Activated naive CD4-positive, alpha-beta T cell treated with anti-CD3 and anti-CD28 coated beads, Interleukin-2, amount 50 U/mL, for 24 hours (primary cell): ENCODE measurements at regions not wholly inside any gene's neighbourhood (a gene's known extent, or its start where the extent isn't known, plus 50 kb on each side); places are given as distances from the start of the nearest gene placed in this dataset.

Experiments
- H3K27ac Mint-ChIP-seq: one replicate; pipeline ENCODE4 v1.8.0; 2021; ENCODE audit warnings: mild to moderate bottlenecking, mixed read lengths
- H3K27me3 Mint-ChIP-seq: one replicate; pipeline ENCODE4 v1.8.0; 2021; ENCODE audit warnings: mixed read lengths
- H3K36me3 Mint-ChIP-seq: one replicate; pipeline ENCODE4 v1.8.0; 2021; ENCODE audit warnings: mixed read lengths
- H3K4me1 Mint-ChIP-seq: one replicate; pipeline ENCODE4 v1.8.0; 2021; ENCODE audit warnings: mixed read lengths
- H3K4me3 Mint-ChIP-seq: one replicate; pipeline ENCODE4 v1.8.0; 2021; ENCODE audit warnings: mild to moderate bottlenecking, mixed read lengths
- H3K9me3 Mint-ChIP-seq: one replicate; pipeline ENCODE4 v1.8.0; 2021; ENCODE audit warnings: mixed read lengths

- Mint-ChIP-seq H3K4me1 (no peaks in the 10 kb centered on the region), H3K4me3 (no peak overlapping the region), H3K9me3 (no peaks in the 10 kb centered on the region), H3K27ac (no peak overlapping the region), H3K27me3 (peaks cover 11% of the 10 kb centered on the region), H3K36me3 (no peaks in the 10 kb centered on the region)
These were observed 133.2 kb upstream of the FAM20A start for GRCh38 chr17:68734187-68734900.

GRCh38 chr17:68733241-68734176 lies 132.3 kb upstream of the FAM20A start:
- H3K4me3 Mint-ChIP-seq = no peak overlapping the region
- no peak overlapping the region for H3K27ac Mint-ChIP-seq
- H3K36me3 Mint-ChIP-seq = no peaks in the 10 kb centered on the region
- peaks cover 15% of the 10 kb centered on the region for H3K27me3 Mint-ChIP-seq
- H3K9me3 Mint-ChIP-seq = no peaks in the 10 kb centered on the region
- H3K4me1 Mint-ChIP-seq = no peaks in the 10 kb centered on the region

- Mint-ChIP-seq H3K27me3 (peaks cover 13% of the 10 kb centered on the region), H3K27ac (no peak overlapping the region), H3K4me1 (no peaks in the 10 kb centered on the region), H3K36me3 (no peaks in the 10 kb centered on the region), H3K4me3 (no peak overlapping the region), H3K9me3 (no peaks in the 10 kb centered on the region)
These were observed 131.2 kb upstream of the FAM20A start for GRCh38 chr17:68732301-68732749.

- Mint-ChIP-seq H3K27ac (no peak overlapping the region), H3K4me3 (no peak overlapping the region), H3K27me3 (peaks cover 15% of the 10 kb centered on the region), H3K9me3 (no peaks in the 10 kb centered on the region), H3K36me3 (no peaks in the 10 kb centered on the region), H3K4me1 (no peaks in the 10 kb centered on the region)
These were observed 130.3 kb upstream of the FAM20A start for GRCh38 chr17:68731465-68731864.

GRCh38 chr17:68719431-68719830 lies 118.3 kb upstream of the FAM20A start:
- no peaks in the 10 kb centered on the region for H3K9me3 Mint-ChIP-seq
- H3K36me3 Mint-ChIP-seq = no peaks in the 10 kb centered on the region
- no peaks in the 10 kb centered on the region for H3K4me1 Mint-ChIP-seq
- peaks cover 14% of the 10 kb centered on the region for H3K27me3 Mint-ChIP-seq
- H3K27ac Mint-ChIP-seq = no peak overlapping the region
- H3K4me3 Mint-ChIP-seq = no peak overlapping the region

- Mint-ChIP-seq H3K27ac (no peak overlapping the region), H3K9me3 (no peaks in the 10 kb centered on the region), H3K4me1 (no peaks in the 10 kb centered on the region), H3K4me3 (no peak overlapping the region), H3K36me3 (no peaks in the 10 kb centered on the region), H3K27me3 (peaks cover 14% of the 10 kb centered on the region)
These were observed 117.8 kb upstream of the FAM20A start for GRCh38 chr17:68718926-68719325.

- H3K4me3 Mint-ChIP-seq = no peak overlapping the region
- peaks cover 14% of the 10 kb centered on the region for H3K27me3 Mint-ChIP-seq
- no peaks in the 10 kb centered on the region for H3K4me1 Mint-ChIP-seq
- no peak overlapping the region for H3K27ac Mint-ChIP-seq
- H3K36me3 Mint-ChIP-seq = no peaks in the 10 kb centered on the region
- no peaks in the 10 kb centered on the region for H3K9me3 Mint-ChIP-seq
These were observed 117.3 kb upstream of the FAM20A start for GRCh38 chr17:68718465-68718864.

- Mint-ChIP-seq H3K27ac (no peak overlapping the region), H3K4me1 (no peaks in the 10 kb centered on the region), H3K36me3 (no peaks in the 10 kb centered on the region), H3K4me3 (no peak overlapping the region), H3K27me3 (peaks cover 16% of the 10 kb centered on the region), H3K9me3 (no peaks in the 10 kb centered on the region)
These were observed 113.5 kb upstream of the FAM20A start for GRCh38 chr17:68714676-68715075.

- no peaks in the 10 kb centered on the region for H3K9me3 Mint-ChIP-seq
- peaks cover 14% of the 10 kb centered on the region for H3K27me3 Mint-ChIP-seq
- H3K27ac Mint-ChIP-seq = no peak overlapping the region
- no peaks in the 10 kb centered on the region for H3K36me3 Mint-ChIP-seq
- no peak overlapping the region for H3K4me3 Mint-ChIP-seq
- no peaks in the 10 kb centered on the region for H3K4me1 Mint-ChIP-seq
These were observed 110.7 kb upstream of the FAM20A start for GRCh38 chr17:68711858-68712257.

GRCh38 chr17:68710976-68711375 lies 109.8 kb upstream of the FAM20A start:
- Mint-ChIP-seq H3K4me1 (no peaks in the 10 kb centered on the region), H3K27me3 (peaks cover 9% of the 10 kb centered on the region), H3K4me3 (no peak overlapping the region), H3K9me3 (no peaks in the 10 kb centered on the region), H3K36me3 (no peaks in the 10 kb centered on the region), H3K27ac (no peak overlapping the region)

GRCh38 chr17:68710035-68710780 lies 109.0 kb upstream of the FAM20A start:
- Mint-ChIP-seq H3K4me1 (no peaks in the 10 kb centered on the region), H3K9me3 (no peaks in the 10 kb centered on the region), H3K27me3 (peaks cover 9% of the 10 kb centered on the region), H3K4me3 (no peak overlapping the region), H3K27ac (no peak overlapping the region), H3K36me3 (no peaks in the 10 kb centered on the region)

GRCh38 chr17:68709461-68709860 lies 108.3 kb upstream of the FAM20A start:
- no peaks in the 10 kb centered on the region for H3K9me3 Mint-ChIP-seq
- no peak overlapping the region for H3K27ac Mint-ChIP-seq
- H3K36me3 Mint-ChIP-seq = no peaks in the 10 kb centered on the region
- H3K27me3 Mint-ChIP-seq = peaks cover 9% of the 10 kb centered on the region
- H3K4me3 Mint-ChIP-seq = no peak overlapping the region
- no peaks in the 10 kb centered on the region for H3K4me1 Mint-ChIP-seq

- Mint-ChIP-seq H3K4me3 (no peak overlapping the region), H3K27ac (no peak overlapping the region), H3K9me3 (no peaks in the 10 kb centered on the region), H3K27me3 (peaks cover 3% of the 10 kb centered on the region), H3K4me1 (no peaks in the 10 kb centered on the region), H3K36me3 (no peaks in the 10 kb centered on the region)
These were observed 105.9 kb upstream of the FAM20A start for GRCh38 chr17:68707031-68707430.

GRCh38 chr17:68706356-68706920 lies 105.3 kb upstream of the FAM20A start:
- no peaks in the 10 kb centered on the region for H3K9me3 Mint-ChIP-seq
- peaks cover 1% of the 10 kb centered on the region for H3K27me3 Mint-ChIP-seq
- H3K4me1 Mint-ChIP-seq = no peaks in the 10 kb centered on the region
- no peak overlapping the region for H3K4me3 Mint-ChIP-seq
- H3K27ac Mint-ChIP-seq = no peak overlapping the region
- no peaks in the 10 kb centered on the region for H3K36me3 Mint-ChIP-seq

GRCh38 chr17:68705714-68706076 lies 104.5 kb upstream of the FAM20A start:
- Mint-ChIP-seq H3K27ac (no peak overlapping the region), H3K4me1 (no peaks in the 10 kb centered on the region)

More at GRCh38 chr17:68705714-68706076, 104.5 kb upstream of the FAM20A start:
- no peak overlapping the region for H3K4me3 Mint-ChIP-seq
- no peaks in the 10 kb centered on the region for H3K36me3 Mint-ChIP-seq
- H3K9me3 Mint-ChIP-seq = no peaks in the 10 kb centered on the region
- no peaks in the 10 kb centered on the region for H3K27me3 Mint-ChIP-seq
